NCI-H1436 (cell line): ENCODE measurements at regions not wholly inside any gene's neighbourhood (a gene's known extent, or its start where the extent isn't known, plus 50 kb on each side); places are given as distances from the start of the nearest gene placed in this dataset.
"Not testable (repeated sequence)": the region's sequence is repeated elsewhere in the genome, so short reads cannot be mapped to it uniquely, and the experiment has no call there.

Source experiments
- DNase-seq: peaks from one replicate; lab custom pipeline; 2025; lab: John Stamatoyannopoulos, UW

DNA sequence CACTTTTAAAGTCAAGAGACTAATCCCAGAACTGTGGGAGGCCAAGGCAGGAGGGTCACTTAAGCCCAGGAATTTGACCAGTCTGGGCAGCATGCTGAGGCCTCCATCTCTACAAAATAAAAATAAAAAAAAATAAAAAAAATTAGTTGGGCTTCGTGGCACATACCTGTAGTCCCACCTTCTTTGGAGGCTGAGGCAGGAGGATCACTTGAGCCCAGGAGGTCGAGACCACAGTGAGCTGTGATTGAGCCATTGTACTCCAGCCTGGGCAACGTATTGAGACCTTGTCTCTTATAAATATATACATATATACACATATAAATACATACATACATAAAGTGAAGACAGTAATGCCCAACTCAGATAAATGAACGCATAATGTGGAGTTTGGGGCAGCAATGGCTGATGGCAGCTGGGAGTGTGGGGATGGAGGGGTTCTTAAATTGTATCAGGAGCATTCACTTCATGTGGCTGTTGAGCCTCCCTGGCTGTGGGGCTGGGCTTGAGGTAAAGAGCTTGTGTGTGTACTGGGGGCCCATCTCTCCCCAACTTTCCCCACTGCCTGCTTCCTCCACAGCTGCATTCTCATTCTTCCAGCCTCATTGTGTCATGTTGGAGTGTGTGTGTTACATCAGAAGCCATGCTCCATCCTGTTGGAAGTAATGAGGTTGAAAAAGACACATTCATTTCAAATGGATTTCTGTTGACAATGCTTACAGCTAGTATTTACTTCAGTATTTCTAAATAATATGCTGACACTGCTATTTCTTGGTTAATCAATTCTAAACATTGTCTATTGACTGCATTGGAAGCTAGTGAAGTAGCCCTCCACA lies 96.5 kb upstream of the HS6ST1 start:
- DNase-seq: no peak

DNA sequence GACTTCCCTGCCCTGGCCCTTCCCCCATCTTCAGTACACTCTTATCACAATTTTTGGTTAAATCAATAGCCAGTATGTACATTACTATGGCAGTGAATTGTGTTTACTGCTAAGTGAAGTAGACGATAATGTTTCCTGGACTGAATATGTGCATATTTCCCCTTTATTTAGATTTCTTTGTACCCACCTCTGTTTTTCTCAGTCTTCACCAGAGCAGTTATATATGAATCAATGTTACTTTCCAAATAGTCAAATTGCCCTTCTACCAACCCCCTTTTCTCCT lies 97.1 kb upstream of the HS6ST1 start:
- DNase-seq: no peak

DNA sequence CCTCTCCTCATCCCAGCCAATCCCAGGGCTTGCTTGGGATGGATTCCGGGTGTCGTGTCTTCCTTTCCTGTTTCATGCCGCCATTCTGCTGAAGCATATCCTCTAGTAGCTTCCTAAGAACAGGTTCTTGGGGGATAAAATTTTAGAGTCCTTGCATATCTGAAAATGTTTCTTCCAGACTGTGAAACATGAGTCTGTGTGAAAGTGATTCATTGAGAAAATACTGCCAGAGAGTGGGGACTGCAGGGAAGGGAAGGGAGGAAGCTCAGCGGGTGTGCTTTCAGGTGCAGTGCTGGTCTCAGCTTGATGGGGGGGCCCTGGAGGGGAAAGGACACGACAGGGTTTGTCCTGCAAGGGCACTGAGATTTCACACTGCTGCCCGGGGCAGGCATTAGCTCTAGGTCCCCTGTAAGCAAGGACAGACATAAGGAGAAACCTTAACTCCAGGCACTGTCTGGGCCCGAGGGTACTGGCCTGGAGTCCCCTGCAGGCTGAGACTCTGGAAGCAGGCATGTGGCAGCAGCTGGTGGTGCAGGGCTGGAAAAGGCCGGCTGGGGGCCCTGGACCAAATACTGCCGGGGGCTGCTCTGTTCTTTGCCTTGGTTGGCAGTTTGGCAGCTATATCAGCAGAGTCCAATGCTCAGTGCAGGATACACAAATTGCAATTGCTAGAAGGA lies 97.6 kb upstream of the HS6ST1 start:
- DNase-seq: no peak

DNA sequence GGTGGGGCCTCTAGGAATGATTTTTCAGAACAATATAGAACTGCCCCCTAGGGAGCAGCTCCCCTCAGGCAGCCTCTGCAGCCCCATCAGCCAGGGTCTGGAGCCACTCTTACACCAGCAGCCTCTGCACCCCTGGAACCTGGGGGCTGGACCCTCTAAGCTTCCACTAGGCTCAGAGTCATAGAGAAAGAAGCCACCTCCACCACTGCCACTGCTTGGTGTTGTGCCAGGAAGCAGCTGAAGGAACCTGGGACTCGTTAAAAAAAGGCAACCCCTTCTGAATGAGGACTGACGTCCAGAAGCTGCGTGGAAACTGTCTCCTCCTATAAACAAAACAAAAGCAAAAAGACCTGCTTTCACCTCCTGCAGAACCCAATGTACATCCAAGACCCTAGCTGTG lies 98.1 kb upstream of the HS6ST1 start:
- DNase-seq: no peak

DNA sequence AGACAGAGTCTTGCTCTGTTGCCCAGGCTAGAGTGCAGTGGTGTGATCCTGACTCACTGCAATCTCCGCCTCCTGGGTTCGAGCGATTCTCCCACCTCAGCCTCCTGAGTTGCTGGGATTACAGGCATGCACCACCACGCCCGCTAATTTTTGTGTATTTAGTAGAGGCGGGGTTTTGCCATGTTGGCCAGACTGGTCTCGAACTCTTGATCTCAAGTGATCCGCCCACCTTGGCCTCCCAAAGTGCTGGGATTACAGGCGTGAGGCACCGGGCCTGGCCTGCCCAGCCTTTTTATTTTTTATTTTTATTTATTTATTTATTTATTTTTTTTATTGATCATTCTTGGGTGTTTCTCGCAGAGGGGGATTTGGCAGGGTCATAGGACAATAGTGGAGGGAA lies 98.6 kb upstream of the HS6ST1 start:
- not testable (repeated sequence) for DNase-seq

DNA sequence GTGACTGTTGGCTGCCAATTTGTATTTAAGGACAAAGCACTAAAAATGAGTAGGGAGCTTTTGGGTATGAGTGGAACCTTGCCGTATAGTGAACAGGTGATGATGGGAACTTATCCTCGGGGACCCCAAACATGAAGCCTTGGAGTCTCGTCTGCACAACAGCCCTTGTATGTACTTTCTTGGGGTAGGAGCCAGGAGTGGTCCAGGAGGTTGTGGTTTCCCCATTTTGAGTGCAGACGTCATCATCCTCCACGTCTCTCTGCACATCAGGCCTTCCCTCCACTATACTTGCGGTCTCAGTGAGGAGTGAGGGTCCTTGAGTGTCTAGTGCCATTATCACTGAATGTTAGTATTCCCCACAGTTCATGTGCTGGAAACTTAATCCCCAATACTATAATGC lies 101.5 kb upstream of the HS6ST1 start:
- DNase-seq: no peak

DNA sequence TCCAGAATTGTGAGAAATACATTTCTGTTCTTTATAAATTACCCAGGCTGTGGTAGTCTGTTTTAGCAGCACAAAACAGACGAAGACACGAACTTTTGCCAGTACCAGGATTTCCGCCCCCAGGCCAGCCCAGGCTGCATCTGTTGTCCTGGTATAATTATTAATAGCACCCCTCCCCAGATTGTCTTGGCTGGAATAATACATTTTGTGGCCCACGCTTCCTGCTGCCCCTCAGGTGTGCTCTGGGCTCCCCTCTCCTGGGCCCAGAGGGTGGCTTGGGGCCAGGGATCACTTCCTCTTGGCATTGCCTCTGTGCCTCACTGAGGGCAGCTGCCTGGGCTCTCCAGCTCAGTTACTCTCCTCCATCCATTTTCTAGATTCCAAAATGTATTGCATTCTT lies 102.1 kb upstream of the HS6ST1 start:
- DNase-seq: no peak

DNA sequence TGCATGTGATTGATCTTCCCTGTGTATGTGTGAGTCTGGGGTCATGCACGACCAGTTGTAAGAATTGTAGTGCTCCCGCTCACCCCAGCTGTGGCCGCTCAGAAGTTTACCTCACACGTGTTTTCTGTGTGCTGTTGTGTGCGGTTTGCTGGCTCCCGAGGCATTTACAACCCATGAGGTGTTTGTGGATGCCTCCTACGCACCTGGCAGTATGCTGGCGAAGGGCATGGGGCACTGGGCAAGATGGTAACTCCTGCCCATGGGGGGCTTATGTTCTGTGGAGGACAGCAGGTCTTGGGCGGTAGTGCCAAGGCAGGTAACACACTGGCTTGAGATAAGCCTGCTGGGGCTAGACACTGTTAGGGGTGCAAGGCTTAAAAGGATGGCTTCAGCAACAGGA lies 102.6 kb upstream of the HS6ST1 start:
- no peak for DNase-seq

DNA sequence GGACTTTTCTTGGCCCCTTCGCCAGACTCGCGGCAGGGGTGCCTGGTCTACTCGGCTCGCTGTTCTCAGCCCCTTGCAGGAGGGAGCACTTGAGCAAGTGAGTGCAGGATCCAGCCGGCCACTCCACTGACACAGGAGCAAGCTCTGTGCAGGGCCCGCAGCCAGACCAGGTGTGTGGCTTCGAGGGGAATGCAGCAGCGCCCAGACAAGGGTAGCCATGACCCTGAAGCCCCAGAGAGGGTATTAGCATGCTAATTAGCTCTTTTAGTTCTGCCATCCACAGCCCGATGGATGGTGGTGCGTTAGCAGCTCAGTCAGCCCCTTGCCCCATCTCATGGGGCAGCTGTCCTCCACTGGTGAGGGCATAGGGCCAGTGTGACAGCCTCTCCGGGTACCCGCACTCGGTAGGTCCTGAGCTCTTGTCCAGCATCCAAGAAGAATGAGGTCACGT lies 103.2 kb upstream of the HS6ST1 start:
- DNase-seq: no peak

DNA sequence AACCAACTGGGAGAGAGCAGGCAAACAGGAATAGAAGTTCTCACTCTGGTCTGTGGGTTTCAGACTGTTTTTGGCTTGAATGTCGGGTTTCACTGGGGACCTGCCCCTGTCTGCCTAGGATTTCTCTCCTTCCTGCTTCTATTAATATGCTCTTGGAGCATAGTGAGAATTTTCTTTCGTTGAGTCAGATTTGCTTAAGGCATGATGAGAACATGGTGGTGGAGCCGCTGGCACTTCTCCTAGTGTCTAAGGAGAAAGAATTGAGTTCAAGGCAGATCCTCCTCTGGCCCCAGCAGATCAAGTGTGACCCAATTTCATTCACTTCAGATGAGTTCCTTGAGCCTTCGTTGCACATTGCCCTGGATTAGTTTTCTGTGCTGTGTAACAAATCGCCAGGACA lies 103.9 kb upstream of the HS6ST1 start:
- no peak for DNase-seq

DNA sequence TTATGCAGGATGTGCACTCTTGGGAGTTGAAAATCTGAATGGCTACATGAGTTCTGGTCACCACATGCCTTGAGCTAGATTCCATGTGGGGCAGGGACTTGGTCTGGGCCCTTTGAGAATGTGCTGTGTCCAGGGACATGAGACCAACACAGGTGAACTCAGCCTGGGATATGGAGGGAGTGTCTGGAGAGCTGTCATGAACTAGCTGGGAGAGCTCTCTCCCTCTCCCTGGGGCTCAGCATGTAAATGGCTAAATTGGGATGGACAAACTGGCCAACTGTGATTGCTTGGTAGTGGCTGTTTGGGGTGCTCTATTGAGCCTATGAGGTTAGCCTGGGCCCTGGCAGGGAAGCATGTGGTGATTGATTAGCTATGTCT lies 105.1 kb upstream of the HS6ST1 start:
- DNase-seq: no peak

DNA sequence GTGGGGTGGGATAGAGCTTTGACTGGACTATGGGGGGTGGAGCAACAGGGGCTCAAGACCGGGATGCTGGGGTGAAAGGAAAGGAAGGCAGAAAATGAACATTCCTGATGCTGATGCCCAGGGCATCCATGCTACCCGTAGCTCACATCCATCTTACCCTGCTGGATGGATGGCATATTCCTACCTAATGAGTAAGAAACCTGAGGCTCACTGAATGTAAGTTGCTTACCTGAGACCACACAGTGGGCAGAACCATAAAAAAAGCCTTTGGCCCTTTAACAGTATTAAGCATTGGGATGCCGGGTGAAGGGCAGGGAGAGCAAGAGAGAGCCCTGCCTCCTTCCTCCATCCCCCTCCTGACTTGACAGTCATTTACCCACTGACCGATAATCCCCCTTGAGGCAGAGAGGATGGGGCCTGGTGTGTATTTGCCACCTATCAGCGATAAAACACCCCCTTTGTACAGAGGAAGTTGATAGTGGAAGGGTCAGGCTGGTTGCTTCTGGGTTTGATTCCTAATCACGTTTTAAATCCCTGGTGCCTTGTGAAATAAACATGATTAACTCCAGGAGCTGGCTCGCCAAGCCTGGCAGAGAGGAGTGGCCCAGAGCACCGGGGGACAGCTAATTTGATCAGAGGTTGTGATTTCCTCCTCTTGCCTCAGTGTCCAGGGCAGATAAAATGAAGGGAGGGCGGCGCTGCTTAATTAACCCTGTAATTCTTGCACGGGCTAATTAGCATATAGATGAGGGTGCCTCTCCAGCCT lies 105.9 kb upstream of the HS6ST1 start:
- no peak for DNase-seq

DNA sequence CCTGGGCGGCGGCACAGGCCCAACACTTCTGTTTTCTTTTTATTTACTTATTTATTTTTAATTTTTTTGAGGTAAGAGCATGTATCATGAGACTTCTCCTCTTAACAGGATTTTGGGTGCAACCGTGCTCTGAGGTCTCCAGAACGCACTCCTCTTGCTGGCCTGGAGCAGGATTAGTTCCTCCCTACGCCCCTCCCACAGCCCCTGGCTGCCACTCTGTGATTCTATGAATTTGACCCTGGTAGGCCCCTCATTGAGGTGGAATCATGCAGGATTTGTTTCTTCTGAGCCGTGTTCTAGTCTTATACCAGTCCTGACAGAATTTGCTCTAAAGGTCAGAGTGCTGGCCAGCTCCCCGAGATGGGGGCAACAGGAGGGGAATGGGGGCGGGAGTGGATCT lies 106.5 kb upstream of the HS6ST1 start:
- DNase-seq: no peak

DNA sequence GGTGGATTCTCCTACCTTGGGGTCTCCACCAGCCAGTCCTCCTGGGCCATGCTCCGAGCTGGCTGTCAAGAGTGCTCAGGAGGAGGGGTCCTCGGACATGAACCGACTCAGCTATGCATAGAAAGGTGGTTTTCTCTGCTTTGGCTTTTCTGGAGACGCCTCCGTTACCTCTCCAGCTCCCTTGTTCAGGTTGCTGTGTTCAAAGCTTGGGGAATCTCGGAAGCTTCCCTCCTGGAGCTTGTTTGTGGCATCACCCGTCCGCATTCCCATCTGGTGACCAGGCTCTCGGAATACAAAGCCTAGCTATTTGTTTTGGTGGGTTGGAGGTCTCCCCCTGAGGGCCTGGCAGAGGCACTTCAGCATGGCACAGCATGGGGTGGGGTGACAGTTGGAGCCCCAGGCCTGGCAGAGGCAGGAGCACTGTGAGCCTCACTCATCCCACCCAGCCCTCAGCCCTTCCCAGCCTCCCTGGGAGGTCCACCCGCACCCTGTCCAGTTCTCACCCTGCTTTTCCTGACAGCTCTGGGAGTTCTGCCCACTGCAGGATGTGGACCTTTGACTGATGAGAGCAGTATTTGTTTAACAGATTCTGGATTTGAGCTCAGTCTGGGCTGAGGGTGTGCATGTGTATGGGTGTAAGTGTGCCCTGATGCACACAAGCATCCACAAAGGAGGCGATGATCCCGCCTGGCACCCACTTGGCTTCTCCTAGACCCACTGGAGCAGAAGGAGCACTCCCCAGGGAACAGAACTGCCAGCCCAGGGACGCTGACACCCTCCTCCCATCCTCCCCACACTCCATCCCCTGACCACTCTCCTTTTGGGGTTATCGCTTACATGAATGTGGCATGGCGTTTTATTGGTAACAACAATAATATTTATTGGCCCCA lies 107.3 kb upstream of the HS6ST1 start:
- no peak for DNase-seq

DNA sequence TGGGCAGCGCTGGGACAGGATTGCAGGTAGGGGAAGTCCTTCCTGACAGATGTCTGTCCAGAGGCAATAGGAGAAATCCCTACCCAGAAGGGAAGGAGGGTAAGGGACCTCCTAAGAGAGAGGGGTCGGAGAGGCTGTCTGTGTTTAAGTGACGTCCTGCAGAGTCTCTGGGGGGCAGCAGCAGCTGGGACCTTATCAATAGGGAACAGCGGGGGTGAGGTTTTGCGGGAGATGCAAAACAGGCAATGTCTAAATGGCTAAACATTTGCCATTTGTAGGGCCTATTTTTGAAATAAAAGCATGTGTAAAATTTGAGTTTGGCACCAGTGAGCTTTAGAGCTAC lies 108.7 kb upstream of the HS6ST1 start:
- no peak for DNase-seq

DNA sequence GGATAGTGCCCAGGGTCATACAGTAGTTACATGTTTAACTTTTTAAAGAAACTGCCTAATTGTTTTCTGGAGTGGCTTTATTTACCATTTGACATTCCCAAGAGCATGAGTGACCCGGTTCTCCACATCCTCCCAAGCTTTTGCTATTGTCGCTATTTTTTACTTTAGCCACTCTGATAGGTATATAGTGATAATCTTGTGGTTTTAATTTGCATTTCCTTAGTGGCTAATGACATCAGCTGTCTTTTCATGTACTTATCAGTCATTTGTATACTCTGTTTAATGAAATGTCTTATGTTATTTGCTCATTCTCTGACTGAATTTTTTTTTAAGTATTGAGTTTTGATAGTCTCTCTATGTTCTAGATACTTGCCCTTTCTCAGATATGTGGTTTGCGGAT lies 109.7 kb upstream of the HS6ST1 start:
- no peak for DNase-seq

DNA sequence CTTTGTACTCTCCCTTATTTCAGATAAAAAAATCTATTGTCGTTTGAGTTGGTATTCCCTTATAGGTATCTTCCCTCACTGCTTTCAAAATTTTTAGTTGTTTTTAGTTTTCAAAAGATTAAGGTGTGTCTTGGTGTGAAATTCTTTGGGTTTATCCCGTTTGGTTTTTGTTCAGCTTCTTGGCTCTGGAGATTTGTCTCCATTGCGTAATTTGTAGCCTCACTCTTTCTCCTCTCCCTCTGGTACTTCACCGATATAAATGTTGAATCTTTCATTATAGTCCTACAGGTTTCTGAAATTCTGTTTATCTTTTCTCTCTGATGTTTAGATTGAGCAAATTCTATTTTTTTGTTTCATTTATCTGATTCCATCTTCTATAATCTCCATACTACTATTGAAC lies 113.8 kb upstream of the HS6ST1 start:
- no peak for DNase-seq

DNA sequence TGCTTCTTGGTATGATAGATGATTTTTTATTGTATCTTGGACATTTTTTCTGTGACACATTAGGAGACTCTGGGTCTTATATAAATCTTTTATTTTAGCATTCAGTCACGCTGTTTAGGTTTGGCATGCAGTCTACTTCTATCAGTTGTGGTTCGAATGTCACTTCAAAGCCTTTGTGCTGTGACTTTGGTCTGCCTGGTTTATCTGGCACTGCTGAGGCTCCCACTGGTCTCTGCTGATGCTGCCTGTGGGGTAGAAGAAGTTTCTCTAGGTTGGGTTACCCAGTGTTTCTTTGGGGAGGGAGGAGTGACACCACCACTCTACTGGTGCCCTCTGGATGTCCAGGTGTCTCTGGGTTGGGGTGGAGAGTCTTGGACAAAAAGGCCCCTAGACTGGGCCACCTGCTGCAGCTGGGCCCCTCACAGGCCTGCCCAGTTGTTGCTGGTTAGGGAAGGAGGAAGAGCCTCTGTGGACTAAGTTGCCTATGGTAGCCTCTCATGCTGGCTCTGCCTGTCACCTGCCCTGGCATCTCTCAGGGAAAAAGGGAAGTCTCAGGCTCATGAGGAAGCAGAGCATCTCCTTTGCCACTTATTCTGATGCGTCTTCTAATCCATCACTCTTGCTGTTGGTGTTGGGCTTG lies 115.4 kb upstream of the HS6ST1 start:
- DNase-seq: no peak

DNA sequence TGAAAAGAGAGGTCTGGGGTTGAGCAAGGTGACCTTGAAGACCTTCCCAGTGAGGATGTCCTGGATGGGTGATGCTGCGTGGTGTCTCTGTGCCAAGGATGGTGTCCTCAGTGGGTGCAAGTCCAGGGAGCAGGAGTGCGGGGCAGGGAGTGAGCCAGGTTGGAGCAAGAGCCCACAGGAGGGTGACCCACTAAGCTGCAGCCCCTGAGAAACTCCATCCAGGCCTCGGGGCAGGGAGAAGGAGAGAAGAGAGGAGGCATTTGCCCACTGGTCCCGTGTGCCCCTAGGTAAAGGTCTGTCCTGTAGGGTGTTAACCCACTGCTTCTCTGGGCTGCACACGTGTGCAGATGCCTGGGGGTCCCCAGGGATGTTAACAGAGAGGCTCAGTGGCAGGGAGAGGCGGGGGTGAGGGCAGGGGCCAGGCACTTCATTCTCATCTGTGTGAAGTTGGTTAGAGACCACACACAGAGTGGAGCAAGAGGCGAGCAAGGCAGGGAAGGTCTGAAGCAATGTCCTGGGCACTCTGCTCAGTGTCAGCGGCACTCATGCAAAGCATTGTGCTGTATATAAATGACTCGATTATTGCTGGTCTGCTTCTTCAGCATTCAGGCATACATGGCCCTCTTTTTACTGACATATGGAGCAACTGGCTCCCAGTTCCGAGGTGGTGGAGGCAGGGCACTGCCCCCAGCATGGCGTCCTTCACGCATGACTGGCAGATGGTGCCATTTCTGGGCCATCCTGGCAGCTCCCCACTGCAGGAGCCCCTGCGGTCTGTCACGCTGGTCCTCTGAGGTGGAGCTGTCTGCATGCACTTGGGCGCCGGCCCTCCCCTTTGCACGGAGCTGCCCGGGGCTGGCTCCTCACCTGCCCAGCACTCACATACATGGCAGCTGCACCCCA lies 117.2 kb upstream of the HS6ST1 start:
- no peak for DNase-seq

DNA sequence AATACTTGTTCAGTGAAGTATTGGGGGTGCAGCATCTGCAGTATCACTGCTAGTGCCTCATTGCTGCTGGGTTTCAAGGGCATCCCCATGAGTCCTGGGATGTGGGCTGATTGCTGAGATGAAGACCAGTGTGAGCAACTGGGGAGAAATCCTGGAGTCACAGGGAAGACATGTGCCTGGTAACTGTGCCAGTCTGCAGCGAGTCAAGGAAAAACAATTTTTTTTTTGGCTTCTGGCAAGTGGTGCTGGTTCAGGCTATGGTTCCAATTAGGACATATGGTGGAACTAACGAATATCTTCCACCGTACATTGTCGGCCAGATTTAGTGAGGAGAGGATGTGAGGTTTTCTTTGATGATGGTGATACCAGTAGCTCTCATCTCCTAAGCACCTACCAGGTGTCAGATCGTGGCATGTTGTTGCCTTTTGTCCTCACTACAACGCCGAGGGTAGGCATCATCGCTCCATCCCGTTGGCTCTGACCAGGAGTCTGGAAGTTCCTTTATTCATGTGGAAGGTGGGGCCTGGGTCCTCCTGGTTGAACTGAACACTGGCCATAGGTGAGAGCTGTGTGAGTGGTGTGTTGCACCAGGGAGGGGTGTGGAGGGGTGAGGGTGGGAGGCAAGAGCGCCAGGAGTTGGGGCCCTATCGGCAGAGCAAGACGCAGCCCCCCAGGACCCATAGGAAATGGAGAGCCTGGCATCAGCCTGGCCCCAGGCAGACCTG lies 118.0 kb upstream of the HS6ST1 start:
- DNase-seq: no peak
